HG03039 (cell line): ENCODE measurements at regions not wholly inside any gene's neighbourhood (a gene's known extent, or its start where the extent isn't known, plus 50 kb on each side); places are given as distances from the start of the nearest gene placed in this dataset.
"Not testable (repeated sequence)": the region's sequence is repeated elsewhere in the genome, so short reads cannot be mapped to it uniquely, and the experiment has no call there.

Experiments
- ATAC-seq: cut with Tn5 transposase; IDR thresholded peaks from one replicate; pipeline ENCODE4 v1.9.1; 2021; ENCODE audit warnings: mild to moderate bottlenecking, moderate library complexity; ENCODE audit not compliant: unreplicated experiment

DNA sequence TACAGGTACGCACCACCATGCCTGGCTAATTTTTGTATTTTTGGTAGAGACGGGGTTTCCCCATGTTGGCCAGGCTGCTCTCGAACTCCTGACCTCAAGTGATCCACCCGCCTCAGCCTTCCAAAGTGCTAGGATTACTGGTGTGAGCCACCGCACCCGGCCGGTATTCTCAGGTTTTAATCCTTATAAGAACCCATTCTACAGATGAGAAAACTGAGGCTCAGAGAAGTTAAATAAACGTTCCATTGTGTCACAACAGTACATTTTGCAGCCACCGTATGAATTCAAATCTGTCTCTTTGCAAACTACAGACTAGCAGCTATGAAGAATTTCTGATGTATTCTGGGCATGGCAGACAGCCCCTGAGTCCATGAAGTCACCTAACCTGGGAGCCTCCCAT, 60.9 kb upstream of the LAPTM4A start:
- ATAC-seq, result not testable (repeated sequence)

DNA sequence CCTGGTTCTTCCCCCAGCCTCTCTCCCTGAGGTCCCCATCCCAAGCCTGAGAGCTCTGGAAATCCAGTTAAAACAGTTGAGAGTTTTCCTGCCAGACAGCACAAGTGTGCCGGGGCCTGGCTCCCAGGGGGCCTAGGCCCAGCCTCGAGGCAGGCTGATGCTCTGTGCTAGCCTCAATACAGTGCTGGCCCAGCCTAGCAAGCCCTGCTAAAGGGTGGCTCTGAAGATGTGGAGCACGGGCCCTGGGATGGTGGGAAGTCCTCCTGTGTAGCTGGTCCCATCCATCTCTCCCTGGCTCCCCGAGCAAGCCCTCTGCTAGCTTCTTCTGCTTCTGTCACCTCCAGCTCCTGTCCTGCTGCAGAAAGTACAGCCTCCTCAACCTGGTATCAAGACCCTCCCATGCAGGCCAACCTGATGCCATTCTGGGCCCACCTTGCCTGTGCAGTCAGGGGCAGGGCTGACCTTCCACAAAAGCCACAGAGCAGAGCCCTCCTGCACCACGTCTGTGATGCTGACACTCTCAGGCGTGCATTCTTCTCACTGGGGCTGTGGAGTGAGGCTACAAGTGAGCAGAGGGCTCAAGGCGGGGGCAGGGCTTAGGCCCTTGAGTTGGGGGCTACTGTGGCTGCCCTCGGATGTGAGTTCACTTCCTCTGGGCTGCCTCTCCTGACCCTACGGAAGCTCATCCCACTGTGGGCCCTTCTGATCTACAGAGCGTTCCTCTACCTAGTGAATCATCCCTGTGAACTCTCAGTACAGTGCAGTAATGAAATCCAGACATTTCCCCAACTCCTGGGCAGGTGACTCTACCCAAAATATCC, 60.1 kb upstream of the LAPTM4A start:
- ATAC-seq, result no peak

DNA sequence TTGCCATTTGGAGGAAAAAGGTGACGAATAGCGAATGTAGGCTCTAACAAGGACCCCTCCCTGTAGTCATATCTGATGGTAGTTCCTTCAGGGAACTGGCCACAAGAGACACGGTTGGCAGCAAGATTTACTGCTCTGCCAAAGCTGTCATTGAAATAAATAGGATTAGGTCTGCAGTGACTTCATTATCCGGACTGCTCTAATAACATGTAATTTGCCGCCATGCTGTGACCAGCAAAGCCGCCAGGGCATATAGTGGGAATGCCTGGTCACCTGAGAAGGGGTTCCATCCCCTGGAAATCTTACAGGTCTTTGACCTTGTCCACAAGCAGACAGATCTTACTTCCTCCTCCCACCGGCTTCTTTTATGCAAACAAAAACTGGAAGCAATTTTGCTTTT, 59.4 kb upstream of the LAPTM4A start:
- no peak for ATAC-seq

DNA sequence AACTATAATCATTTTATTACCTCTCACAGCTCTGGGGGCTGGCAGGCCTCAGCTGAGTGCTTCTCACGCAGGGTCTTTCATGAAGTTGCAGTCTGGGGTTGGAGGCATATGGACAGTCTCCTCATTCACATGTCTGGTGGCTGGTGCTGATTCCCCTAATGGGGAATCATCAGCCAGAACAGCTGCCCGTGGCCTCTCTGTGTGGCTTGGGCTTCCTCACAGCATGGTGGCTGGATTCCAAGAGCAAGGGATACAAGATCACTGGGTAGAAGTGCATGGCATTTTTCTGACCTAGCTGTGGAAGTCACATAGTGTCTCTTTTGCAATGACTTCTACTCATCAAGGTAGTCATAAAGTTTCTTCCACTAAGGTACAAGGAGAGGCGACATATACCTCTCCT, 59.0 kb upstream of the LAPTM4A start:
- ATAC-seq, result no peak

DNA sequence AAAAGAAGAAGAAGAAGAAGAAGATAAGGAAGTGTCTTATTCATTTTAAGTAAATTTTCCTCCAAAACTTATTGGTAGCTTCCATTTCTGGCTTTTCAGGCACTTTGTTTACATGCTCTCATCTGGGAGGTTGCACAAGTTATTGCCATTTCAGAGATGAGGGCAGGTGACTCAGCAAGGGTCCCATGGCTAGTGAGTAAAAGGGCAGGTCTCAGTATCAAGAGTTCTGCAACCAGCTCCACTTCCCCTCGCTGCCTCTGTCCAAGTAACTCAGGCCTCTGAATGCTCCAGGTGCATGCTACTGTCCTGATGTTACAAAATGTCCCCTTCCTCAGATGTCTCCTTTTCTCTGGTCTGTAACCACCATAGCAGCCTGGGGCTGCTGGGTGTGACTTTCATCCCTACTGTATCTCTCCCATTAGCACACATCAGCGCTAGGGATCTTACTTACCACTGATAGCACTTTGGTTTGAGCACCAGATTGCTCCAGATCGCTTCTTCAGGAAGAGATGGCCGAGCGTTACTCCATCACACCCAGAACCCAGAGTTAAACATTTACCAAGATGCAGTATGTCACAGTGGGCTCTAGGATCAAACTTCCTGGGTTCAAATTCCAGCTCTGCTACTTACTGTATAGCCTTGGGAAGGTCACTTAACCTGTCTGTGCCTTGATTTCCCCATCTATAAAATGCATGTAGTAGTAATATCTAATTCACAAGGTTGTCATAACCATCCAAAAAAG, 57.4 kb upstream of the LAPTM4A start:
- ATAC-seq, result no peak

DNA sequence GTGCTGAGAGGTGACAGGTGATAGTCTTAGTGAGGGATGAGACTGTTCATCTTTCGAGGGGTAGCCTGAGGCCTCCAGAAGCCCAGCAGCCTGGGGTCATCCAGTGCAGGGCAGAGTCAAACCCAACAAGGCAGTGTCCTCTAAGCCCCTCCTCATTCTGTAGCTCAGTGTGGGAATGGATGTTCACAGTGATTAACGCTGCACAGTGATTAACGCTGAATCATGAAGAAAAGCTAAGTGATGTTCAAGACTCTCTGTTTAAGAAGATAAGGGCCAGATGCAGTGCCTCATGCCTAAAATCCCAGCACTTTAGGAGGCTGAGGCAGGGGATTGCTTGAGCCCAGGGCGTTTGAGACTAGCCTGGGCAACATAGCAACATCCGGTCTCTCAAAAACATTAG, 56.3 kb upstream of the LAPTM4A start:
- ATAC-seq, result no peak

DNA sequence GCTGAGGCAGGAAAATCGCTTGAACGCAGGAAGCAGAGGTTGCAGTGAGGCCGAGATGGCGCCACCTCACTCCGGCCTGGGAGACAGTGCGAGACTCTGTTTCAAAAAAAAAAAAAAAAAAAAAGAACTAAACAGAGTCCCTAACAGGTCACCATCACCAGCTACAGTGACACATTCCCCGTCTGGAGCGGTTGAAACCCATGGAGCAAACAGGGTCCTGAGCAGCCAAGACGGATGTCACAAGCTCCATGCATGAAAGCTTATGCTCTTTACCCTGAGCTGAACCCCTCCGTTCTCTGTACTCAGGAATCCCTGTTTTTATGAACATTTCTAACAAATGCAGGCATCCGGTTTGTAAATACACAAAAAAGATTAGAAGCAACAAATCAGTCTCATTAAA, 55.9 kb upstream of the LAPTM4A start:
- ATAC-seq, result no peak

DNA sequence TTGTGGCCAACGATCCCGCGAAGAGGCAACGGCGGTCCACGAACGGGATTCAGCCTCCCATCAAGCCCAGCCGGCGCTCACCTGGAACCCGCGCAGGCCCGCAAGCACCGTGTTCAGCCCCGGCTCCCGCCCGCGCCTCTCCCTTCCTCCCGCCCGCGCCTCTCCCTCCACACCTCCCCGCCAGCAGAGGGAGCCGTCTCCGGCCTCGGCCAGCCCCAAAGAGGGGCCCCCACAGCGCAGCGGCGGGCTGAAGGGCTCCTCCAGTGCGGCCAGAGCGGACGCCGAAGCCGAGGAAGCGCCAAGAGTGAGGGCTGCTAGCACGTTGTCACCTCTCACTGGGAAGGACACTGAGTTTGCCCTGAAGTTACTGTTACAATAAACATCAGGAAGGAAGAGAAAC, 55.3 kb upstream of the LAPTM4A start:
- ATAC-seq, result no peak

DNA sequence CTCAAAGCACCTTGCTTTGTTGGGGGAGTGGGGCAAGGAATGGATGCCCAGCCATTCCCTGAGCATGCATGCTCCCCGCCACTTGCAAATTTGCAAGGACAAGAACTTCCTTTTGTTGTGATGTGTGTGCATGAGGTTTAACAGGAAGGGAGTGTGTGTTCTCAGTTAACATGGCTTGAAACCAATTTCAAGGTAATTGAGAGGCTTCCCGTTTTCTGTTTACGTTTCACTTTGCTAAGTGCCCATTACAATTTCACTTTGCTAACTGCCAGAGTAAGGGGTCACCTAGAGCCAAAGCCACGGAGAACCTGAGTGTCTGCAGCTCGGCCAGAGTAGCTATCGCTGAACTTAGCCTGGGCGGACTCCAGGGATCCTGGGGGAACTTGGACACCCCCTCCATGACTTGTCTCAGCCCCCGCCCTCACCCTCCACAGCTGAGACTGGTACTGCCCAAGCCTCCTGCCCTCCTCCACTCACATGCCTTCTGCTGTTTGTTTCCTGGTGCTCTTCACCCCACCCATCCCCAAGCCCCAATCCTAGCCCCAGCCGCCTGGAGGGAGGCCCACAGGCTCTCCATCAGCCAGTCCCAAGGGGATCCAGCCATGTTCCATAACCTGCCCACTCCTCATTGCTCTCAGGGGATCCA, 53.6 kb upstream of the LAPTM4A start:
- ATAC-seq, result no peak

DNA sequence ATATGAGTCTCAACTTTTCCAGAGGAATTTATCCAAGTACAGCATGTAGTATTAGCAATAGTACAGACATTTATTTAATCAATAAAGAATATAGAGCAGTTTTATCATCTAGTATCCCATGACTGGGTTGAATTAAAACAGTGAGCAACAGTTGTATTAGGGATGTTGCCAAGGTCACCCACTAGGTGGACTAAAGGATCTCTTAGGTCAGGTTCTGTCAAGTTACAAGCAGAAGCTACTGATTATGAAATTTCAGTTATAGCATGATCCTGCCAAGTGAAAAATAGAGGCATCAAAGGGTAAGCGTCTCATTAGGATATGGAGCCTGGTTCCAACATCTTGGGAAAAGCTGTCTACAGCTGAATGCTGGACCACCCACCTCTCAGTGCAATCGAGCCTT, 52.1 kb upstream of the LAPTM4A start:
- ATAC-seq, result no peak
